Erythroblast (primary cell): ENCODE measurements at regions not wholly inside any gene's neighbourhood (a gene's known extent, or its start where the extent isn't known, plus 50 kb on each side); places are given as distances from the start of the nearest gene placed in this dataset.

Source experiments
- DNase-seq, 2 experiments: peaks; one replicate each; lab custom pipeline; 2025; lab: John Stamatoyannopoulos, UW
- GATA1 ChIP-seq: IDR thresholded peaks from 2 replicates; pipeline ENCODE4 v1.6.1; 2011; ENCODE audit warnings: low read depth, mild to moderate bottlenecking, control low read depth, low read length, moderate library complexity
- POLR2A ChIP-seq: IDR thresholded peaks from 2 replicates; pipeline ENCODE4 v1.6.1; 2011; ENCODE audit warnings: mild to moderate bottlenecking, low read length

DNA sequence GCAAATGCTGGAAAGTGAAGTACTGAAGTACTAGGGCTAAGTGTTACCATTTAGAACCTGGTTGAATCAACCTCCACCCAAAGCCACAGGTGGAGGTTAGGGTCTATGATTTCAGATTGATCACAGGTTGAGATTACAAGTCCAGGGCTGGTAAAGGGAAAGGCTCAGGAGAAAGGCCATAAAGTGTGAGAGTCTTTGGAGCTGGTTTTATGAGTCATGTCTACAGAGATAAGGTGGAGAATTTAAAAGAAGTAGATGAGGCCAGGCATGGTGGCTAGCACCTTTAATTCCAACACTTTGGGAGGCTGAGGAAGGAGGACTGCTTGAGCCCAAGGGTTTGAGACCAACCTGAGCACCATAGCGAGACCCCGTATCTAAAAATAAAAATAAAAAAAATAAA is 221.7 kb upstream of the CDH11 start:
- no peak for DNase-seq

GRCh38 chr16:65342231-65342866 is 220.5 kb upstream of the CDH11 start:
- TF ChIP-seq GATA1 = no peak
- TF ChIP-seq POLR2A = no peak
- DNase-seq = no peak

More for the DNA sequence above, 221.7 kb upstream of the CDH11 start:
- TF ChIP-seq POLR2A (no peak), GATA1 (no peak)

GRCh38 chr16:65339062-65339461 is 217.2 kb upstream of the CDH11 start:
- no peak for TF ChIP-seq GATA1
- TF ChIP-seq POLR2A = no peak
- DNase-seq = no peak

DNA sequence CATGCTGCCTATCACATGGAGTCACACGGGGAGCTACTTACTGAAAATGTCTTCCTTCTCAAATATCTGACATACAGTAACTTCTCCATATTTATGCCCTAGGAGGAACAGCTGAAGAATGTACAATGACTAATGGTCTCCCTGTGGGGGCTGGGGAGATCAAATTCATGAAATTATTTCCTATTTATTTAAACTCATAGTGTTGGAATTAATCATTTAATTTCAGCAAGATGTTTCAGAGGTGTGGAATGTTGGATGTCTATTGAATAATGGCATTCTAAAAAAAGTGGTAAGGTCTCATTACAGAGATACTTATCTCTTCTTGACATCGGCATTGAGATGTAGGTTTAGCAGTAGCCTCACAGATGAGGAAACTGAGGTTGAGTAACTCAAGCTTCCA is 214.3 kb upstream of the CDH11 start:
- no peak for DNase-seq
- TF ChIP-seq POLR2A (no peak), GATA1 (no peak)

GRCh38 chr16:65334081-65334480 is 212.2 kb upstream of the CDH11 start:
- no peak for TF ChIP-seq GATA1
- TF ChIP-seq POLR2A = no peak
- DNase-seq = no peak

- TF ChIP-seq POLR2A (no peak), GATA1 (no peak)
- DNase-seq = no peak
Observed at GRCh38 chr16:65333283-65333682, 211.4 kb upstream of the CDH11 start.

- TF ChIP-seq POLR2A (no peak), GATA1 (no peak)
- no peak for DNase-seq
Observed at GRCh38 chr16:65327346-65327745, 205.5 kb upstream of the CDH11 start.

GRCh38 chr16:65323655-65324237 is 201.9 kb upstream of the CDH11 start:
- TF ChIP-seq POLR2A (no peak), GATA1 (no peak)
- no peak for DNase-seq

DNA sequence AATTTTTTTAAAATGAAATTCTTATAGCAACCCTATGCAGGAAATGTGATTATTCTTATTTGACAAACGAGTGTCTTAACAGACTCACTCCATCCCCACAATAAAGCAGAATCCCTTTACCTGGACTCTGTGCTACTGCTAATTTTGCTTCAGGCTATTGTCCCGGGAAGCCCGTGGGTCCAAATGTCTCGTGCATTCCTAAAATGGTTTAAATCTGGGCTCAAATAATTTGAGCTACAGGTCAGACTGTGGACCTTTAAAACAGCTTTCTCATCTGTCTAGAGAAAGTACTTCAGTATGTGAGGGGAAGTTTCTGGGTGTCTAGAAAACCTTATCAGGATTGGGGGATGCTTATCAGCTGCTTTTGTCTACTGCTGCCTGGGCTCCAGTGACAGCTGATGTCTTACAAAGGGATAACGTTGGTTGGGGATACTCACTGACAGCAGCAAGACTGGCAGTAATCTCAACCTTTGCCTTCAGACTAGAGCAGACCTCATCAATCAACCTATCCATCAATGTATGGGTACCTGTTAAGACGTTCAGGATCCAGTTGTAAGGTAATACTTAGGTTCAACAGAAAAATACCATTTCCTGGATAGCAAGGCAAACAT is 197.9 kb upstream of the CDH11 start:
- DNase-seq = no peak
- TF ChIP-seq POLR2A (no peak), GATA1 (no peak)

GRCh38 chr16:65318590-65319257 is 196.9 kb upstream of the CDH11 start:
- no peak for DNase-seq
- TF ChIP-seq GATA1 = no peak
- TF ChIP-seq POLR2A = no peak

GRCh38 chr16:65318138-65318537 is 196.3 kb upstream of the CDH11 start:
- no peak for DNase-seq
- TF ChIP-seq GATA1 (no peak), POLR2A (no peak)

- TF ChIP-seq GATA1 (no peak), POLR2A (no peak)
- no peak for DNase-seq
Observed at GRCh38 chr16:65316808-65317207, 194.9 kb upstream of the CDH11 start.

GRCh38 chr16:65315081-65315780 is 193.4 kb upstream of the CDH11 start:
- TF ChIP-seq POLR2A (no peak), GATA1 (no peak)
- DNase-seq = no peak

GRCh38 chr16:65314627-65315008 is 192.8 kb upstream of the CDH11 start:
- no peak for TF ChIP-seq GATA1
- no peak for TF ChIP-seq POLR2A
- no peak for DNase-seq
